ENCODE measurements at regions not wholly inside any gene's neighbourhood (a gene's known extent, or its start where the extent isn't known, plus 50 kb on each side); places are given as distances from the start of the nearest gene placed in this dataset.
"Not testable (repeated sequence)": the region's sequence is repeated elsewhere in the genome, so short reads cannot be mapped to it uniquely, and the experiment has no call there.

GRCh38 chr5:108696951-108697715 lies 50.6 kb upstream of the FER start:
- in situ Hi-C loops (cut with HindIII; ENCODE audit: low pct_ligation_motif_present, low sequenced_read_pairs) = no loop called here
- no peak for TF ChIP-seq CTCF (IDR thresholded peaks at IDR 0.05; ENCODE audit: low read depth, low read length, missing control alignments)
- Histone ChIP-seq H3K4me3 (ENCODE audit: low read depth, low read length) (no peak overlapping the region), H3K27me3 (replicated peaks) (no peaks in the 10 kb centered on the region), H3K27ac (no peak overlapping the region), H3K36me3 (replicated peaks) (no peaks in the 10 kb centered on the region)
- no peak for DNase-seq

- H3K27me3 ChIP-seq (replicated peaks) = no peaks in the 10 kb centered on the region
- TF ChIP-seq CTCF (IDR thresholded peaks at IDR 0.05; ENCODE audit: low read depth, low read length, missing control alignments) = no peak
- no peaks in the 10 kb centered on the region for H3K36me3 ChIP-seq (replicated peaks)
- H3K27ac ChIP-seq = no peak overlapping the region
- in situ Hi-C loops (cut with HindIII; ENCODE audit: low pct_ligation_motif_present, low sequenced_read_pairs) = no loop called here
- H3K4me3 ChIP-seq (ENCODE audit: low read depth, low read length) = no peak overlapping the region
- DNase-seq = no peak
Observed at GRCh38 chr5:108696407-108696806, 51.3 kb upstream of the FER start.

- no peak for TF ChIP-seq CTCF (IDR thresholded peaks at IDR 0.05; ENCODE audit: low read depth, low read length, missing control alignments)
- DNase-seq = no peak
- in situ Hi-C loops (cut with HindIII; ENCODE audit: low pct_ligation_motif_present, low sequenced_read_pairs) = no loop called here
- no peaks in the 10 kb centered on the region for H3K36me3 ChIP-seq (replicated peaks)
- no peak overlapping the region for H3K4me3 ChIP-seq (ENCODE audit: low read depth, low read length)
- no peak overlapping the region for H3K27ac ChIP-seq
- H3K27me3 ChIP-seq (replicated peaks) = no peaks in the 10 kb centered on the region
Observed at GRCh38 chr5:108688485-108688884, 59.2 kb upstream of the FER start.

GRCh38 chr5:108687595-108688200 lies 60.0 kb upstream of the FER start:
- TF ChIP-seq CTCF (IDR thresholded peaks at IDR 0.05; ENCODE audit: low read depth, low read length, missing control alignments) = no peak
- DNase-seq = no peak

GRCh38 chr5:108686676-108687075 lies 61.0 kb upstream of the FER start:
- Histone ChIP-seq H3K27me3 (replicated peaks) (no peaks in the 10 kb centered on the region), H3K27ac (no peak overlapping the region), H3K36me3 (replicated peaks) (no peaks in the 10 kb centered on the region), H3K4me3 (ENCODE audit: low read depth, low read length) (no peak overlapping the region)
- TF ChIP-seq CTCF (IDR thresholded peaks at IDR 0.05; ENCODE audit: low read depth, low read length, missing control alignments) = no peak
- in situ Hi-C loops (cut with HindIII; ENCODE audit: low pct_ligation_motif_present, low sequenced_read_pairs) = no loop called here
- DNase-seq = no peak

More at GRCh38 chr5:108687595-108688200, 60.0 kb upstream of the FER start:
- no peaks in the 10 kb centered on the region for H3K36me3 ChIP-seq (replicated peaks)
- H3K27me3 ChIP-seq (replicated peaks) = no peaks in the 10 kb centered on the region
- H3K27ac ChIP-seq = no peak overlapping the region
- H3K4me3 ChIP-seq (ENCODE audit: low read depth, low read length) = no peak overlapping the region
- in situ Hi-C loops (cut with HindIII; ENCODE audit: low pct_ligation_motif_present, low sequenced_read_pairs) = no loop called here

GRCh38 chr5:108685448-108686216 lies 62.1 kb upstream of the FER start:
- H3K4me3 ChIP-seq (ENCODE audit: low read depth, low read length); H3K27me3 ChIP-seq (replicated peaks); H3K27ac ChIP-seq; DNase-seq; in situ Hi-C loops (cut with HindIII; ENCODE audit: low pct_ligation_motif_present, low sequenced_read_pairs); H3K36me3 ChIP-seq (replicated peaks): not testable (repeated sequence)

Data from brain microvascular endothelial cell (primary cell).